Chondrocyte (in vitro differentiated cells): ENCODE measurements at regions not wholly inside any gene's neighbourhood (a gene's known extent, or its start where the extent isn't known, plus 50 kb on each side); places are given as distances from the start of the nearest gene placed in this dataset.
"Not testable (repeated sequence)": the region's sequence is repeated elsewhere in the genome, so short reads cannot be mapped to it uniquely, and the experiment has no call there.

Experiments used
- DNase-seq: peaks from one replicate; pipeline ENCODE4 v3.0.0; 2021; ENCODE audit warnings: mixed read lengths, low spot score
- H3K27ac Mint-ChIP-seq: one replicate; pipeline ENCODE4 v1.8.0; 2021; ENCODE audit warnings: mild to moderate bottlenecking, moderate library complexity, mixed read lengths; ENCODE audit not compliant: unreplicated experiment
- H3K27me3 Mint-ChIP-seq: 2 replicates; pipeline ENCODE4 v1.8.0; 2021; ENCODE audit warnings: low read depth, mixed read lengths
- H3K36me3 Mint-ChIP-seq: 2 replicates; pipeline ENCODE4 v1.8.0; 2021; ENCODE audit warnings: low read depth, mixed read lengths
- H3K4me1 Mint-ChIP-seq: 2 replicates; pipeline ENCODE4 v1.8.0; 2021; ENCODE audit warnings: low read depth, mild to moderate bottlenecking, mixed read lengths
- H3K4me3 Mint-ChIP-seq: one replicate; pipeline ENCODE4 v1.8.0; 2021; ENCODE audit warnings: mild to moderate bottlenecking, moderate library complexity, mixed read lengths; ENCODE audit not compliant: unreplicated experiment
- H3K9me3 Mint-ChIP-seq: 2 replicates; pipeline ENCODE4 v1.8.0; 2021; ENCODE audit warnings: low read depth, mixed read lengths
- CTCF ChIP-seq: fragments of 200-600 bp; sonication (generic); IDR thresholded peaks from 2 replicates; pipeline ENCODE4 v1.5.0; 2021; ENCODE audit warnings: antibody characterized with exemption, mild to moderate bottlenecking, moderate library complexity

GRCh38 chr21:20292280-20292679, 705.9 kb upstream of the NCAM2 start:
- peaks cover 5% of the 10 kb centered on the region for H3K4me1 Mint-ChIP-seq
- no peak overlapping the region for H3K27ac Mint-ChIP-seq
- H3K9me3 Mint-ChIP-seq, result peaks cover 3% of the 10 kb centered on the region
- no peak for TF ChIP-seq CTCF
- H3K4me3 Mint-ChIP-seq, result no peak overlapping the region
- no peaks in the 10 kb centered on the region for H3K27me3 Mint-ChIP-seq
- H3K36me3 Mint-ChIP-seq, result no peaks in the 10 kb centered on the region
- no peak for DNase-seq

- H3K4me1 Mint-ChIP-seq, H3K36me3 Mint-ChIP-seq, H3K4me3 Mint-ChIP-seq, H3K27me3 Mint-ChIP-seq, H3K27ac Mint-ChIP-seq, H3K9me3 Mint-ChIP-seq, DNase-seq: not testable (repeated sequence)
These were observed 705.4 kb upstream of the NCAM2 start for GRCh38 chr21:20292854-20293253.

- H3K4me1 Mint-ChIP-seq, result no peaks in the 10 kb centered on the region
- peaks cover 6% of the 10 kb centered on the region for H3K9me3 Mint-ChIP-seq
- no peak for TF ChIP-seq CTCF
- H3K27me3 Mint-ChIP-seq, result no peaks in the 10 kb centered on the region
- DNase-seq, result no peak
- H3K4me3 Mint-ChIP-seq, result no peak overlapping the region
- no peak overlapping the region for H3K27ac Mint-ChIP-seq
- H3K36me3 Mint-ChIP-seq, result no peaks in the 10 kb centered on the region
These were observed 696.8 kb upstream of the NCAM2 start for GRCh38 chr21:20301395-20301794.

- no peak overlapping the region for H3K4me3 Mint-ChIP-seq
- TF ChIP-seq CTCF, result no peak
- no peak for DNase-seq
- H3K36me3 Mint-ChIP-seq, result no peaks in the 10 kb centered on the region
- no peak overlapping the region for H3K27ac Mint-ChIP-seq
- no peaks in the 10 kb centered on the region for H3K27me3 Mint-ChIP-seq
- peaks cover 6% of the 10 kb centered on the region for H3K9me3 Mint-ChIP-seq
- no peaks in the 10 kb centered on the region for H3K4me1 Mint-ChIP-seq
These were observed 696.1 kb upstream of the NCAM2 start for GRCh38 chr21:20302084-20302483.

- Mint-ChIP-seq H3K27ac (no peak overlapping the region), H3K9me3 (peaks cover 6% of the 10 kb centered on the region), H3K4me3 (no peak overlapping the region), H3K36me3 (no peaks in the 10 kb centered on the region), H3K27me3 (no peaks in the 10 kb centered on the region), H3K4me1 (no peaks in the 10 kb centered on the region)
- TF ChIP-seq CTCF, result no peak
- DNase-seq, result no peak
These were observed 691.4 kb upstream of the NCAM2 start for GRCh38 chr21:20306836-20307235.

- no peak for DNase-seq
- no peaks in the 10 kb centered on the region for H3K36me3 Mint-ChIP-seq
- H3K27ac Mint-ChIP-seq, result no peak overlapping the region
- no peak overlapping the region for H3K4me3 Mint-ChIP-seq
- H3K27me3 Mint-ChIP-seq, result no peaks in the 10 kb centered on the region
- no peaks in the 10 kb centered on the region for H3K4me1 Mint-ChIP-seq
- TF ChIP-seq CTCF, result no peak
- H3K9me3 Mint-ChIP-seq, result peaks cover under 1% of the 10 kb centered on the region
These were observed 689.5 kb upstream of the NCAM2 start for GRCh38 chr21:20308586-20309315.
